Neural progenitor cell (in vitro differentiated cells): ENCODE measurements at regions not wholly inside any gene's neighbourhood (a gene's known extent, or its start where the extent isn't known, plus 50 kb on each side); places are given as distances from the start of the nearest gene placed in this dataset.

Source experiments
- DNase-seq: peaks from one replicate; pipeline ENCODE4 v3.0.0-alpha.2; 2016; ENCODE audit warnings: low spot score
- H2AFZ ChIP-seq: fragments of 200-600 bp; sonication (generic); replicated peaks from 2 replicates; pipeline ENCODE4 v1.6.1; 2016; ENCODE audit warnings: antibody characterized with exemption
- H3F3A ChIP-seq: fragments of 200-600 bp; sonication (generic); 2 replicates; pipeline ENCODE4 v1.6.1; 2016; ENCODE audit warnings: antibody characterized with exemption, low read depth
- H3K27ac ChIP-seq: fragments of 200-600 bp; sonication (generic); 2 replicates; pipeline ENCODE4 v1.5.1; 2016; ENCODE audit warnings: mild to moderate bottlenecking
- H3K27me3 ChIP-seq: fragments of 200-600 bp; sonication (generic); 2 replicates; pipeline ENCODE4 v1.6.1; 2016; ENCODE audit warnings: mild to moderate bottlenecking, moderate library complexity
- H3K36me3 ChIP-seq: fragments of 200-600 bp; sonication (generic); 2 replicates; pipeline ENCODE4 v1.5.1; 2016
- H3K4me1 ChIP-seq: fragments of 200-600 bp; sonication (generic); 2 replicates; pipeline ENCODE4 v1.6.1; 2016; ENCODE audit warnings: mixed run types
- H3K4me2 ChIP-seq: fragments of 200-600 bp; sonication (generic); 2 replicates; pipeline ENCODE4 v1.6.1; 2016
- H3K4me3 ChIP-seq: fragments of 200-600 bp; sonication (generic); 2 replicates; pipeline ENCODE4 v1.5.1; 2016
- H3K79me2 ChIP-seq: fragments of 200-600 bp; sonication (generic); 2 replicates; pipeline ENCODE4 v1.6.1; 2016; ENCODE audit warnings: low read depth
- H3K9ac ChIP-seq: fragments of 200-600 bp; sonication (generic); 2 replicates; pipeline ENCODE4 v1.6.1; 2016
- H3K9me3 ChIP-seq: fragments of 200-600 bp; sonication (generic); 2 replicates; pipeline ENCODE4 v1.5.1; 2016; ENCODE audit warnings: low read depth
- H4K20me1 ChIP-seq: fragments of 200-600 bp; sonication (generic); 2 replicates; pipeline ENCODE4 v1.6.1; 2016; ENCODE audit warnings: low read depth
- H3K27ac Mint-ChIP-seq: 3 replicates; pipeline ENCODE4 v1.8.0; 2021; ENCODE audit warnings: mixed read lengths
- H3K27me3 Mint-ChIP-seq: 2 replicates; pipeline ENCODE4 v1.8.0; 2022; ENCODE audit warnings: low read depth, mild to moderate bottlenecking, inconsistent platforms, moderate library complexity, mixed read lengths; ENCODE audit not compliant: insufficient read depth
- H3K36me3 Mint-ChIP-seq: 3 replicates; pipeline ENCODE4 v1.8.0; 2021; ENCODE audit warnings: mixed read lengths
- H3K4me1 Mint-ChIP-seq: 3 replicates; pipeline ENCODE4 v1.8.0; 2021; ENCODE audit warnings: mixed read lengths
- H3K4me3 Mint-ChIP-seq: 3 replicates; pipeline ENCODE4 v1.8.0; 2021; ENCODE audit warnings: mild to moderate bottlenecking, moderate library complexity, mixed read lengths
- H3K9me3 Mint-ChIP-seq: 3 replicates; pipeline ENCODE4 v1.8.0; 2020; ENCODE audit warnings: mixed read lengths
- EZH2 ChIP-seq: fragments of 200-600 bp; sonication (generic); IDR thresholded peaks from 2 replicates; pipeline ENCODE4 v1.6.1; 2017; ENCODE audit warnings: antibody characterized with exemption, mild to moderate bottlenecking, moderate library complexity
- EZH2phosphoT487 ChIP-seq: fragments of 200-600 bp; sonication (generic); IDR thresholded peaks from 2 replicates; pipeline ENCODE4 v1.6.1; 2017; ENCODE audit warnings: antibody characterized with exemption
- TF ChIP-seq, protein P1 (sequence below): fragments of 200-600 bp; sonication (generic); IDR thresholded peaks from 2 replicates; pipeline ENCODE4 v1.5.1; 2017; ENCODE audit warnings: antibody characterized with exemption, mild to moderate bottlenecking

DNA sequence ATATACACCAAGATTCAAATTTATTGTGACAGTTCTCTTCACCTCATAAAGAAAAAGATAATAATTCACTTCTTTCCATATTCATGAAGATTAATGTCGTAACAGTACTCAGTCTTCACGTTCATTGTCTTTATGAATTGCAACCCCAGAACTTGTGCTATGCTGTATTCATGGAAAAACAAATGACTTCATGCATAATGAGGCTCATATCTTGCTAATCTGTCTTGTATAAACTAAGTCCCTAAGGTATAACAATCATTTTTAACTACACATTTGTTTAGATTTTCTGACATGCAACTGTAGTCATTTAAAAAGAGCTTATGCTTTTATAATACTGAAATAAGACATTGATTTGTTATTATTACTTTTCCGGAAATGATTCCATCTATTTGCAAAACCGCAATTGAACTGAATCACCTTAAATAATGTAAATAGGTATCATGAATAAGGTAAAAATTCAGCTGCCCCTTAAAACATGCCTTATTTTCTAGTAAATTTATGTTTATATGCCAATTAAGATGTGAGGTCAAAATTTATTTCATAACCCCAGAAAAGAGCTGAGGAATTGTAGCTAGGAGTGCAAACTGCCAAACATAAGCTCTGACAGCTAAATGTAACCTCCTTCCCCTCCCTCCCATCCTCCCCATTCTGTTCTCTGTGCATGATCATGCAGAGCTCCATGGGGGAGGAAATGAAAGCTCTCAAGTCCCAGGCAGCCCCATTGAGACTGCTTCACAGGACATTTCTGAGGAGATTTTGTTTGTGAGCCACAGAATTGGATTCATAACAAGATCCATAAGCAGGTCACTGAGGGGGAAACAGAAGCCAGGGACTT is 301.6 kb downstream of the ATP23 start:
- Mint-ChIP-seq H3K27ac (no peak overlapping the region), H3K4me1 (peaks cover 21% of the 10 kb centered on the region), H3K4me3 (no peak overlapping the region), H3K9me3 (peaks cover 5% of the 10 kb centered on the region), H3K36me3 (no peaks in the 10 kb centered on the region), H3K27me3 (no peaks in the 10 kb centered on the region)
- no peaks in the 10 kb centered on the region for H3F3A ChIP-seq
- peaks cover 14% of the 10 kb centered on the region for H3K4me1 ChIP-seq
- H3K79me2 ChIP-seq, result no peaks in the 10 kb centered on the region
- DNase-seq, result peak; percentile 46
- no peaks in the 10 kb centered on the region for H3K27me3 ChIP-seq
- H2AFZ ChIP-seq, result peak overlapping the region; percentile 12
- no peaks in the 10 kb centered on the region for H3K9me3 ChIP-seq
- H3K9ac ChIP-seq, result no peak overlapping the region
- H3K36me3 ChIP-seq, result no peaks in the 10 kb centered on the region
- H3K4me2 ChIP-seq, result peak overlapping the region; percentile 42
- TF ChIP-seq EZH2phosphoT487, result no peak
- no peaks in the 10 kb centered on the region for H4K20me1 ChIP-seq
- no peak overlapping the region for H3K4me3 ChIP-seq
- H3K27ac ChIP-seq, result no peak overlapping the region

DNA sequence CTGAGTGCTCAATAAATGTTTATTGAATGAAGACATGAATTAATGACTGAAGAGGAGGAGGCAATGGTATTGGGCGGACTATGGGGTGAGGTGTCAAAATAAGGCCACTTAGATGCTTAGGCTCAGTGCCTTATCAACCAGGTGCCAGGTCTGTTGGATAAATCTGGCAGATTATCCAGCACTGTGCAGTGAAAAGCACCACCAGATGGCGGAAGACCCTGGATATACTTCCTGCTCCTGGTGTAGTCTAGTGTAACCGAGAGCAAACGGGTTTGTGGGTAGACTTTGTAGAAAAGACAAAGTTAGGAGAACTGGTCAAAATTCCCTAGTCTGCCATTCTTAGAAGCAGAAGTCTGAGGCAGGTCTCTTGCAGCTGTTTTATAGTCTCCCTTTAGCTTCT is 306.3 kb downstream of the ATP23 start:
- H3K9ac ChIP-seq, result no peak overlapping the region
- no peaks in the 10 kb centered on the region for H4K20me1 ChIP-seq
- Mint-ChIP-seq H3K4me1 (peaks cover 18% of the 10 kb centered on the region), H3K9me3 (peaks cover 5% of the 10 kb centered on the region), H3K36me3 (no peaks in the 10 kb centered on the region), H3K27me3 (peaks cover 2% of the 10 kb centered on the region), H3K27ac (no peak overlapping the region), H3K4me3 (no peak overlapping the region)
- no peak overlapping the region for H2AFZ ChIP-seq
- H3K27me3 ChIP-seq, result no peaks in the 10 kb centered on the region
- H3K36me3 ChIP-seq, result no peaks in the 10 kb centered on the region
- H3K4me3 ChIP-seq, result no peak overlapping the region
- H3K9me3 ChIP-seq, result no peaks in the 10 kb centered on the region
- DNase-seq, result peak; percentile 10
- H3K27ac ChIP-seq, result no peak overlapping the region
- H3K79me2 ChIP-seq, result no peaks in the 10 kb centered on the region
- no peak for TF ChIP-seq EZH2
- TF ChIP-seq EZH2phosphoT487, result no peak
- TF ChIP-seq, protein P1, sequence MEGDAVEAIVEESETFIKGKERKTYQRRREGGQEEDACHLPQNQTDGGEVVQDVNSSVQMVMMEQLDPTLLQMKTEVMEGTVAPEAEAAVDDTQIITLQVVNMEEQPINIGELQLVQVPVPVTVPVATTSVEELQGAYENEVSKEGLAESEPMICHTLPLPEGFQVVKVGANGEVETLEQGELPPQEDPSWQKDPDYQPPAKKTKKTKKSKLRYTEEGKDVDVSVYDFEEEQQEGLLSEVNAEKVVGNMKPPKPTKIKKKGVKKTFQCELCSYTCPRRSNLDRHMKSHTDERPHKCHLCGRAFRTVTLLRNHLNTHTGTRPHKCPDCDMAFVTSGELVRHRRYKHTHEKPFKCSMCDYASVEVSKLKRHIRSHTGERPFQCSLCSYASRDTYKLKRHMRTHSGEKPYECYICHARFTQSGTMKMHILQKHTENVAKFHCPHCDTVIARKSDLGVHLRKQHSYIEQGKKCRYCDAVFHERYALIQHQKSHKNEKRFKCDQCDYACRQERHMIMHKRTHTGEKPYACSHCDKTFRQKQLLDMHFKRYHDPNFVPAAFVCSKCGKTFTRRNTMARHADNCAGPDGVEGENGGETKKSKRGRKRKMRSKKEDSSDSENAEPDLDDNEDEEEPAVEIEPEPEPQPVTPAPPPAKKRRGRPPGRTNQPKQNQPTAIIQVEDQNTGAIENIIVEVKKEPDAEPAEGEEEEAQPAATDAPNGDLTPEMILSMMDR, result peak; percentile 20
- H3K4me1 ChIP-seq, result peaks cover 13% of the 10 kb centered on the region
- no peak overlapping the region for H3K4me2 ChIP-seq
- no peaks in the 10 kb centered on the region for H3F3A ChIP-seq

DNA sequence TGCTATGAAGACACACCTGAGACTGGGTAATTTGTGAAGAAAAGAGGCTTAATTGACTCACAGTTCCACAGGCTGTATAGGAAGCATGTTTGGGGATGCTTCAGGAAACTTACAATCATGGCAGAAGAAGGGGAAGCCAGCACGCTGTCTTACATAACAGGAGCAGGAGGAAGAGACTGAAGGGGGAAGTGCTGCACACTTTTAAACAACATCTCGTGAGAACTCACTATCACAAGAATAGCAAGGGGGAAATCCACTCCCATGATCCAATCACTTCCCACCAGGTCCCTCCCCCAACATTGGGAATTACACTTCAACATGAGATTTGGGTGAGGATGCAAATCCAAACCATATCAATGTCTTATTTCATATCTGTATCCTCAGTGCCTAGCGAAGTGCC is 307.2 kb downstream of the ATP23 start:
- Histone ChIP-seq H3K79me2 (no peaks in the 10 kb centered on the region), H3K36me3 (no peaks in the 10 kb centered on the region), H3K9me3 (no peaks in the 10 kb centered on the region), H3F3A (no peaks in the 10 kb centered on the region), H3K27ac (no peak overlapping the region), H2AFZ (no peak overlapping the region), H3K4me2 (no peak overlapping the region), H3K27me3 (no peaks in the 10 kb centered on the region), H3K9ac (no peak overlapping the region), H4K20me1 (no peaks in the 10 kb centered on the region), H3K4me1 (peaks cover 4% of the 10 kb centered on the region), H3K4me3 (no peak overlapping the region)
- TF ChIP-seq EZH2phosphoT487 (no peak), EZH2 (no peak)
- TF ChIP-seq, protein P1, result no peak
- Mint-ChIP-seq H3K36me3 (no peaks in the 10 kb centered on the region), H3K27me3 (peaks cover 2% of the 10 kb centered on the region), H3K9me3 (peaks cover 5% of the 10 kb centered on the region), H3K4me1 (peaks cover 8% of the 10 kb centered on the region), H3K27ac (no peak overlapping the region), H3K4me3 (no peak overlapping the region)
- no peak for DNase-seq

DNA sequence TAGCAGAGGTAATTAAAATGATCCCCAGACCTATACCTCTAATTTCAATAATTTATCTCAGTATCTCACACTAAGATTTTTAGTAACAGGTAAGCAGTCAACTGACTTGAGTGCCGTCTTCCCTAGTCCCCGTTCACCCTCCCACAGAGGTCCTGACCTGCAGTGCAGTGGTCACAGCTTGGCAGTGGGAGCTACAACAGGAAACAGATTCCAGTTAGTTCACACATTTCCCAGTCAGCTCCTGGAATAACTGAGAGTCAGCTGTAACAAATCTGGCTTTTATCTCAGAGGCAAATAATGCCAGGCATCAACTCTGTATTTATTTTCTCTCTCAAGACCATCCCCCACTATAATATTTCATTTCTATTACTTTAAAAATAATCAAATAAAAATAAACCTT is 308.2 kb downstream of the ATP23 start:
- no peak overlapping the region for H3K9ac ChIP-seq
- H3K27me3 Mint-ChIP-seq, result peaks cover 2% of the 10 kb centered on the region
- peaks cover 3% of the 10 kb centered on the region for H3K4me1 ChIP-seq
- no peaks in the 10 kb centered on the region for H4K20me1 ChIP-seq
- H3K27ac ChIP-seq, result no peak overlapping the region
- no peaks in the 10 kb centered on the region for H3K36me3 Mint-ChIP-seq
- no peaks in the 10 kb centered on the region for H3K79me2 ChIP-seq
- no peak for DNase-seq
- H3K9me3 ChIP-seq, result no peaks in the 10 kb centered on the region
- no peaks in the 10 kb centered on the region for H3F3A ChIP-seq
- no peak overlapping the region for H3K4me3 Mint-ChIP-seq
- H2AFZ ChIP-seq, result no peak overlapping the region
- H3K27me3 ChIP-seq, result no peaks in the 10 kb centered on the region
- H3K27ac Mint-ChIP-seq, result no peak overlapping the region
- no peak overlapping the region for H3K4me2 ChIP-seq
- H3K36me3 ChIP-seq, result no peaks in the 10 kb centered on the region
- H3K9me3 Mint-ChIP-seq, result peaks cover 5% of the 10 kb centered on the region
- peaks cover 3% of the 10 kb centered on the region for H3K4me1 Mint-ChIP-seq
- no peak overlapping the region for H3K4me3 ChIP-seq
- no peak for TF ChIP-seq EZH2
- TF ChIP-seq EZH2phosphoT487, result no peak
- TF ChIP-seq, protein P1, result no peak
